Spleen (tissue), 7 donors: ENCODE measurements at regions not wholly inside any gene's neighbourhood (a gene's known extent, or its start where the extent isn't known, plus 50 kb on each side); places are given as distances from the start of the nearest gene placed in this dataset.

ENCODE experiments used
- POLR2A ChIP-seq, 3 donors: fragments of 450-650 bp; IDR thresholded peaks; one replicate each; pipeline ENCODE4 v1.5.1; 2017; ENCODE audit warnings: antibody characterized with exemption in 3 of 3, mild to moderate bottlenecking in 1 of 3
- TF ChIP-seq, protein P1 (sequence below), 11 experiments: fragments of 200-600 bp in 7 of 11; fragments of 450-650 bp in 4 of 11; sonication (generic) in 4 of 11; IDR thresholded peaks in 8 of 11; conservative IDR thresholded peaks in 3 of 11; 1 replicate in 7 of 11; 2 replicates in 4 of 11; pipeline versions ENCODE4 v1.4.0 to v1.8.0; 2016 to 2021; ENCODE audit warnings: antibody characterized with exemption in 11 of 11, inconsistent platforms in 4 of 11, mild to moderate bottlenecking in 1 of 11
- donor health status: DM: no; HTN: no; CAD: no; lungs with moderate emphysema.
- donor health status: DM: no; HTN: no; CAD: no.
- donor health status: DM: no; HTN: no; CAD: no.

DNA sequence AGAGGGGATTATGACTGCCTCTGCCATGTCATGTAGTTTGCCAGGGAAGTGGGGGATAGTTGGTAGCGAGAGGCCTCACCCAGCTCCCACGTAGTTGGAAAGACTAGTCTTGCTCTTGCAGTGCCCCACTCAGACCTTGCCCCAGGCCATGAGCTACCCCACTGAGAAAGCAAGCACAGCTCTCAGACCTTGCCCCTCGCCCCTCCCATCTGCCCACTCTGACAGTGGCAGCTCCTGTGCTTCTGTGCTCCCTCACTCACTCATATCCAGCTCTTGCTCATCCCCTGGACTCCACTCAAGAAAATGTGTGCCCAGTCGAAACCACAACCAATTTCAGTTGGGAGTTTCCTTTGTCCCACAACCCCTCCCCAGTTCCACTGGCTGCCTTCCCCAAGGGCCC lies 55.5 kb upstream of the BDKRB2 start:
- no peak for TF ChIP-seq POLR2A (IDR thresholded peaks at IDR 0.05)
- TF ChIP-seq, protein P1, sequence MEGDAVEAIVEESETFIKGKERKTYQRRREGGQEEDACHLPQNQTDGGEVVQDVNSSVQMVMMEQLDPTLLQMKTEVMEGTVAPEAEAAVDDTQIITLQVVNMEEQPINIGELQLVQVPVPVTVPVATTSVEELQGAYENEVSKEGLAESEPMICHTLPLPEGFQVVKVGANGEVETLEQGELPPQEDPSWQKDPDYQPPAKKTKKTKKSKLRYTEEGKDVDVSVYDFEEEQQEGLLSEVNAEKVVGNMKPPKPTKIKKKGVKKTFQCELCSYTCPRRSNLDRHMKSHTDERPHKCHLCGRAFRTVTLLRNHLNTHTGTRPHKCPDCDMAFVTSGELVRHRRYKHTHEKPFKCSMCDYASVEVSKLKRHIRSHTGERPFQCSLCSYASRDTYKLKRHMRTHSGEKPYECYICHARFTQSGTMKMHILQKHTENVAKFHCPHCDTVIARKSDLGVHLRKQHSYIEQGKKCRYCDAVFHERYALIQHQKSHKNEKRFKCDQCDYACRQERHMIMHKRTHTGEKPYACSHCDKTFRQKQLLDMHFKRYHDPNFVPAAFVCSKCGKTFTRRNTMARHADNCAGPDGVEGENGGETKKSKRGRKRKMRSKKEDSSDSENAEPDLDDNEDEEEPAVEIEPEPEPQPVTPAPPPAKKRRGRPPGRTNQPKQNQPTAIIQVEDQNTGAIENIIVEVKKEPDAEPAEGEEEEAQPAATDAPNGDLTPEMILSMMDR (IDR thresholded peaks at IDR 0.05 in 8 of 11, conservative IDR thresholded peaks at IDR 0.05 in 3 of 11) = no peak
